Kidney epithelial cell (primary cell): ENCODE measurements at regions not wholly inside any gene's neighbourhood (a gene's known extent, or its start where the extent isn't known, plus 50 kb on each side); places are given as distances from the start of the nearest gene placed in this dataset.

Experiments
- DNase-seq: peaks from one replicate; pipeline ENCODE4 v3.0.0-alpha.2; 2010; ENCODE audit warnings: low read depth
- H3K27me3 ChIP-seq: 2 replicates; pipeline ENCODE4 v1.6.0; 2011; ENCODE audit warnings: low read length; ENCODE audit not compliant: control insufficient read depth, insufficient read depth
- H3K36me3 ChIP-seq: 2 replicates; pipeline ENCODE4 v1.5.1; 2011; ENCODE audit warnings: low read length; ENCODE audit not compliant: control insufficient read depth, insufficient read depth
- H3K4me3 ChIP-seq: 2 replicates; pipeline ENCODE4 v1.5.1; 2011; ENCODE audit warnings: low read depth, mild to moderate bottlenecking, control low read depth, low read length
- TF ChIP-seq, protein P1 (sequence below): IDR thresholded peaks from 2 replicates; pipeline ENCODE4 v1.5.1; 2011; ENCODE audit warnings: mild to moderate bottlenecking, moderate library complexity, low read length, control low read depth, inconsistent platforms; ENCODE audit not compliant: insufficient read depth, poor library complexity, severe bottlenecking

DNA sequence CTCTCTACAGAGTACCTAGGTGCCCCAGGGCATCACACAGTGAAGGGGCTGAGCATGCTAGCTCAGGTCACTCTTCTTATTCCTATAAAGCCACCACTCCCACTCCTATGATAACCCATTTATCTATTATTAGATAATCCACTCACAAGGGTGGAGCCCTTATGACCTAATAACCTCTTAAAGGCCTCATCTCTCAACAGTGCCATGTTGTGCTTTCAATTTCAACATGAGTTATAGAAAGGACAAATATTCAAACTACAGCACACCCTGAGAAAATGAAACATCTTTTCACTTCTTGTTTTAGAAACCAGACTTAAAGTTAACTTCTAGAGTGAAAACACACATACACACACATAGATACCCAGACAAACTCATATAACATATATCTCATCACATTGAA, 1494.9 kb upstream of the MIR17HG start:
- Histone ChIP-seq H3K27me3 (no peaks in the 10 kb centered on the region), H3K36me3 (no peaks in the 10 kb centered on the region), H3K4me3 (no peak overlapping the region)
- TF ChIP-seq, protein P1, sequence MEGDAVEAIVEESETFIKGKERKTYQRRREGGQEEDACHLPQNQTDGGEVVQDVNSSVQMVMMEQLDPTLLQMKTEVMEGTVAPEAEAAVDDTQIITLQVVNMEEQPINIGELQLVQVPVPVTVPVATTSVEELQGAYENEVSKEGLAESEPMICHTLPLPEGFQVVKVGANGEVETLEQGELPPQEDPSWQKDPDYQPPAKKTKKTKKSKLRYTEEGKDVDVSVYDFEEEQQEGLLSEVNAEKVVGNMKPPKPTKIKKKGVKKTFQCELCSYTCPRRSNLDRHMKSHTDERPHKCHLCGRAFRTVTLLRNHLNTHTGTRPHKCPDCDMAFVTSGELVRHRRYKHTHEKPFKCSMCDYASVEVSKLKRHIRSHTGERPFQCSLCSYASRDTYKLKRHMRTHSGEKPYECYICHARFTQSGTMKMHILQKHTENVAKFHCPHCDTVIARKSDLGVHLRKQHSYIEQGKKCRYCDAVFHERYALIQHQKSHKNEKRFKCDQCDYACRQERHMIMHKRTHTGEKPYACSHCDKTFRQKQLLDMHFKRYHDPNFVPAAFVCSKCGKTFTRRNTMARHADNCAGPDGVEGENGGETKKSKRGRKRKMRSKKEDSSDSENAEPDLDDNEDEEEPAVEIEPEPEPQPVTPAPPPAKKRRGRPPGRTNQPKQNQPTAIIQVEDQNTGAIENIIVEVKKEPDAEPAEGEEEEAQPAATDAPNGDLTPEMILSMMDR, result no peak
- no peak for DNase-seq

- DNase-seq, result no peak
- Histone ChIP-seq H3K27me3 (no peaks in the 10 kb centered on the region), H3K4me3 (no peak overlapping the region), H3K36me3 (no peaks in the 10 kb centered on the region)
- TF ChIP-seq, protein P1, result no peak
Observed at GRCh38 chr13:89856512-89856911, 1491.0 kb upstream of the MIR17HG start.

DNA sequence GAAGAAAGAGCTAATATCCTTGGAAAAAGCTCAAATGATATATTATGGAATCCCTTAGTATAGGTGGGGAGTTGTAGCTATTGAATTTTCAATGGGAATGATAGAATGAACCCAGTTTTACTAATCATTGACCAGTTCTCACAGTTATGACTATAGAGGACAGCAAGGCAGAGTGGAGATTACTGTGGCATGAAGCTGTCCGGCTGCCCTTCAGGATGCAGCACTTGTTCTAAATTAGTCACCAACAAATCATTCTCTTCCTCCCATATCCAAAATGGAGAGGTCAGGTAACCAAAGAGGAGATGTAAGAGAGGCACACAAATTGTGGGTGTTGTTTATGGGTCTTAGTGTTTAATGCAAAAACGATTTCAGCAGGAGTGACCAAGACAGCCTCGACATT, 1490.0 kb upstream of the MIR17HG start:
- Histone ChIP-seq H3K4me3 (no peak overlapping the region), H3K36me3 (no peaks in the 10 kb centered on the region), H3K27me3 (no peaks in the 10 kb centered on the region)
- no peak for DNase-seq
- TF ChIP-seq, protein P1, result no peak

DNA sequence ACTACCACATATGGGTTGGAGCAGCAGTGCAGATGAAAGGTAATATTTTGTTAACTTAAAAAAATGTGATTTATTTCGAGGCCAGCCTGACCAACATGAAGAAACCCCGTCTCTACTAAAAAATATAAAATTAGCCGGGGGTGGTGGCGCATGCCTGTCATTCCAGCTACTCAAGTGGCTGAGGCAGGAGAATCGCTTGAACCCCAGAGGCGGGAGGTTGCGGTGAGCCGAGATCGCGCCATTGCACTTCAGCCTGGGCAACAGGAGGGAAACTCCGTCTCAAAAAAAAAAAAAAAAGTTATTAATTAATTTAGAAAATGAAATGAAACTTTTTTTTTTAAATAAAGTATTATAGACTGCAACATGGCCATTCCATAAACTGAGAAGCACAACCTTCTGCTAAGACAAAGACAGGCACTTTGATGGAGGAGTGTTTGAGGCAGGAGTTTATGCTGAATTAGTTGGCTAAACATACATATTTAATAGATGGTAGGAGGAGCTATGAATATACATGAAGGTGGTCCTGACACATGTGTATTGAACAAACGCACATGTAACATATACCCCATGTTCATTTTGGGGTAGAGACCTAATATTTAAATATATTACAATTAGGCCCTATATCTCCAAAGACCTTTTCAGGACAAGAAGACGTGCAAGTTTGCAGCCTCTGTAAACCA, 1485.3 kb upstream of the MIR17HG start:
- TF ChIP-seq, protein P1, result no peak
- Histone ChIP-seq H3K4me3 (no peak overlapping the region), H3K36me3 (no peaks in the 10 kb centered on the region), H3K27me3 (no peaks in the 10 kb centered on the region)
- no peak for DNase-seq

GRCh38 chr13:89862691-89863036, 1484.8 kb upstream of the MIR17HG start:
- no peaks in the 10 kb centered on the region for H3K36me3 ChIP-seq
- H3K4me3 ChIP-seq, result no peak overlapping the region
- TF ChIP-seq, protein P1, result no peak
- DNase-seq, result no peak
- H3K27me3 ChIP-seq, result no peaks in the 10 kb centered on the region

GRCh38 chr13:89865164-89866064, 1482.1 kb upstream of the MIR17HG start:
- no peaks in the 10 kb centered on the region for H3K27me3 ChIP-seq
- DNase-seq, result no peak
- TF ChIP-seq, protein P1, result no peak

More at GRCh38 chr13:89865164-89866064, 1482.1 kb upstream of the MIR17HG start:
- no peak overlapping the region for H3K4me3 ChIP-seq
- no peaks in the 10 kb centered on the region for H3K36me3 ChIP-seq
